Esophagus muscularis mucosa (tissue), 4 donors: ENCODE measurements at regions not wholly inside any gene's neighbourhood (a gene's known extent, or its start where the extent isn't known, plus 50 kb on each side); places are given as distances from the start of the nearest gene placed in this dataset.
"Not testable (repeated sequence)": the region's sequence is repeated elsewhere in the genome, so short reads cannot be mapped to it uniquely, and the experiment has no call there.

Experiments
- DNase-seq: peaks from one replicate; pipeline ENCODE4 v3.0.0-alpha.2; 2017; ENCODE audit errors: extremely low spot score
- H3K27ac ChIP-seq, 4 donors: fragments of 200-600 bp; sonication (generic); replicated peaks in 1 of 4; 1 replicate in 3 of 4; 2 replicates in 1 of 4; pipeline ENCODE4 v1.5.1; 2016 to 2019; ENCODE audit warnings: mild to moderate bottlenecking in 1 of 4
- H3K27me3 ChIP-seq, 4 donors: fragments of 200-600 bp; sonication (generic); one replicate each; pipeline versions ENCODE4 v1.5.1 to v1.6.0; 2016 to 2019
- H3K36me3 ChIP-seq, 4 donors: fragments of 200-600 bp; sonication (generic); one replicate each; pipeline ENCODE4 v1.5.1; 2016 to 2019
- H3K4me1 ChIP-seq, 4 donors: fragments of 200-600 bp; sonication (generic); one replicate each; pipeline ENCODE4 v1.5.1; 2016 to 2019
- H3K4me3 ChIP-seq, 4 donors: fragments of 200-600 bp; sonication (generic); 1 replicate in 2 of 4; 2 replicates in 2 of 4; pipeline ENCODE4 v1.5.1; 2016 to 2019; ENCODE audit warnings: mild to moderate bottlenecking in 4 of 4, moderate library complexity in 1 of 4
- H3K9me3 ChIP-seq, 4 donors: fragments of 200-600 bp; sonication (generic); 1 replicate in 3 of 4; 2 replicates in 1 of 4; pipeline ENCODE4 v1.5.1; 2016 to 2019
- CTCF ChIP-seq, 3 experiments: fragments of 200-600 bp in 2 of 3; fragments of 450-650 bp in 1 of 3; sonication (generic) in 2 of 3; IDR thresholded peaks; one replicate each; pipeline ENCODE4 v1.5.1; 2017 to 2019; ENCODE audit warnings: antibody characterized with exemption in 3 of 3, mild to moderate bottlenecking in 2 of 3, moderate library complexity in 1 of 3
- EP300 ChIP-seq: sonication (generic); formaldehyde crosslinking; IDR thresholded peaks from one replicate; pipeline ENCODE4 v1.6.1; 2017; ENCODE audit warnings: antibody characterized with exemption
- POLR2A ChIP-seq: fragments of 450-650 bp; IDR thresholded peaks from one replicate; pipeline ENCODE4 v1.6.1; 2017; ENCODE audit warnings: antibody characterized with exemption, moderate library complexity, mild to moderate bottlenecking, low read depth
- POLR2AphosphoS5 ChIP-seq, 2 donors: sonication (generic); formaldehyde crosslinking; IDR thresholded peaks; one replicate each; pipeline ENCODE4 v1.6.1; 2017; ENCODE audit warnings: antibody characterized with exemption in 2 of 2
- WGBS: methylation state at CpG from one replicate; pipeline ENCODE4 v1.1.5; 2018; 5-methylcytosine and 5-hydroxymethylcytosine counted together
- intact Hi-C: fragments of 100-400 bp; cut with DNase I; formaldehyde crosslinking; loops from one replicate; pipeline ENCODE4 v1.15.1; 2023

- TF ChIP-seq POLR2AphosphoS5 (IDR thresholded peaks at IDR 0.05): no peak
- no peak for TF ChIP-seq CTCF (IDR thresholded peaks at IDR 0.05)
- TF ChIP-seq EP300: no peak
- TF ChIP-seq POLR2A: no peak
- no peak overlapping the region for H3K4me3 ChIP-seq
Observed at GRCh38 chr5:101009758-101010519, 106.9 kb upstream of the ST8SIA4 start.

DNA sequence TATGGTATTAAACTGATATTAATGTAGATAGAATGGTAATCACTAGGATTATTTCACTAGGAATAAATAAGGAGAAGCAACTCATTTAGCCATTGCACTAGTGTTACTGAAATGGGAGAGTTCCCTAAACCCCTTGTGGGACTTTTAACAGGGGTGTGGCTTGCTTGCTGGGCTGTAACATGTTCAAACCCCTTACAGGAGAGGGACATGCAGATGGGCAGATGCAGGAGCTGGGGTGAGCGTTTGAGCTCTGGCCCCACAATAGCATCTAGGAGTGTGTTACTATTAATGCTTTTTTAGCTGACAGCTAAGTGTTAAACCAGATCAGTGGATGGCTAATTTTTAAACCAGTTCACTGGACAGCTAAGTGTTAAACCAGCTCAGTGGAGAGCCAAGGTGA is 89.3 kb upstream of the ST8SIA4 start:
- no peaks in the 10 kb centered on the region for H3K36me3 ChIP-seq
- H3K27me3 ChIP-seq: no peaks in the 10 kb centered on the region
- no peak for DNase-seq
- TF ChIP-seq CTCF (IDR thresholded peaks at IDR 0.05): no peak
- no peak for TF ChIP-seq POLR2A
- no peak for TF ChIP-seq POLR2AphosphoS5 (IDR thresholded peaks at IDR 0.05)
- no peak for TF ChIP-seq EP300
- WGBS: 100% methylated on average over 1 of the region's 1 CpG
- intact Hi-C loops: no loop called here
- peaks cover 0 to 8% (median 0%) of the 10 kb centered on the region in 4 donors for H3K9me3 ChIP-seq
- no peak overlapping the region for H3K27ac ChIP-seq
- no peaks in the 10 kb centered on the region for H3K4me1 ChIP-seq
- no peak overlapping the region for H3K4me3 ChIP-seq

More at GRCh38 chr5:101009758-101010519, 106.9 kb upstream of the ST8SIA4 start:
- Histone ChIP-seq H3K9me3 (peaks cover 0 to 4% (median 0%) of the 10 kb centered on the region in 4 donors), H3K27me3 (no peaks in the 10 kb centered on the region), H3K27ac (no peak overlapping the region), H3K4me1 (no peaks in the 10 kb centered on the region), H3K36me3 (no peaks in the 10 kb centered on the region)
- DNase-seq: no peak
- intact Hi-C loops: no loop called here
- 61% methylated on average over 9 of the region's 9 CpGs for WGBS

DNA sequence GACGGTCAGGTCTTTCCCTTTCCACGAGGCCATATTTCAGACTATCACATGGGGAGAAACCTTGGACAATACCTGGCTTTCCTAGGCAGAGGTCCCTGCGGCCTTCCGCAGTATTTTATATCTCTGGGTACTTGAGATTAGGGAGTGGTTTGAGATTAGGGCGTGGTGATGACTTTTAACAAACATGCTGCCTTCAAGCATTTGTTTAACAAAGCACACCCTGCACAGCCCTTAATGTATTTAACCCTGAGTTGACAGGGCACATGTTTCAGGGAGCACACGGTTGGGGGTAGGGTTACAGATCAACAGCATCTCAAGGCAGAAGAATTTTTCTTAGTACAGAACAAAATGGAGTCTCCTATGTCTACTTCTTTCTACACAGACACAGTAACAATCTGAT is 80.5 kb upstream of the ST8SIA4 start:
- WGBS: 85% methylated on average over 6 of the region's 6 CpGs
- not testable (repeated sequence) for DNase-seq

DNA sequence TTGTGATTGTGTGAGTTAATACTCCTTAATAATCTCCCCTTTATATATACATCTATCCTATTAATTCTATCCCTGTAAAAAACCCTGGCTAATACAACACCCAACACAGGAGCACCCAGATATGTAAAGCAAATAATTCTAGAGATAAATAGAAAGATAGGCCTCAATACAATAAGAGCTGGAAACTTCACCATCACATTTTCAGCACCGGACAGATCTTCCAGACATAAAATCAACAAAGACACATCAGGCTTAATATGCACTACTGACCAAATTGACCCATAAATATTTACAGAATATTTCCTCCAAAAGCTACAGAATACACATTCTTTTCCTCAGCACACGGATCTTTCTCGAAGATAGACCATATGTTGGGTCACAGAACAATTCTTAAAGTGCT is 71.0 kb upstream of the ST8SIA4 start:
- TF ChIP-seq POLR2AphosphoS5 (IDR thresholded peaks at IDR 0.05) (no peak), CTCF (IDR thresholded peaks at IDR 0.05) (no peak), EP300 (no peak), POLR2A (no peak)
- Histone ChIP-seq H3K9me3 (no peaks in the 10 kb centered on the region), H3K27ac (no peak overlapping the region), H3K27me3 (no peaks in the 10 kb centered on the region), H3K4me1 (no peaks in the 10 kb centered on the region), H3K4me3 (no peak overlapping the region), H3K36me3 (no peaks in the 10 kb centered on the region)
- no peak for DNase-seq
- intact Hi-C loops: no loop called here
- WGBS: 59% methylated on average over 3 of the region's 3 CpGs

More for the DNA sequence above, 80.5 kb upstream of the ST8SIA4 start:
- H3K9me3 ChIP-seq, H3K36me3 ChIP-seq, H3K4me3 ChIP-seq, H3K27ac ChIP-seq, H3K27me3 ChIP-seq, intact Hi-C loops, H3K4me1 ChIP-seq: not testable (repeated sequence)

- WGBS: 82% methylated on average over 5 of the region's 5 CpGs
Observed at GRCh38 chr5:100970646-100971255, 67.7 kb upstream of the ST8SIA4 start.

More at GRCh38 chr5:100970646-100971255, 67.7 kb upstream of the ST8SIA4 start:
- Histone ChIP-seq H3K27ac (no peak overlapping the region), H3K27me3 (no peaks in the 10 kb centered on the region), H3K36me3 (no peaks in the 10 kb centered on the region), H3K4me3 (no peak overlapping the region), H3K9me3 (no peaks in the 10 kb centered on the region), H3K4me1 (no peaks in the 10 kb centered on the region)
- intact Hi-C loops: no loop called here
- no peak for TF ChIP-seq POLR2AphosphoS5 (IDR thresholded peaks at IDR 0.05)
- TF ChIP-seq CTCF (IDR thresholded peaks at IDR 0.05): no peak
- no peak for TF ChIP-seq EP300
- TF ChIP-seq POLR2A: no peak
- DNase-seq: no peak
